SK-N-MC (cell line): ENCODE measurements at regions not wholly inside any gene's neighbourhood (a gene's known extent, or its start where the extent isn't known, plus 50 kb on each side); places are given as distances from the start of the nearest gene placed in this dataset.

Experiments used
- DNase-seq: peaks from one replicate; pipeline ENCODE4 v3.0.0-alpha.2; 2011; ENCODE audit warnings: low read depth, low spot score
- H3K27ac ChIP-seq: fragments of 200-600 bp; sonication (generic); 2 replicates; pipeline ENCODE4 v1.5.1; 2016; ENCODE audit warnings: mixed run types
- H3K36me3 ChIP-seq: fragments of 200-600 bp; sonication (generic); 2 replicates; pipeline ENCODE4 v1.6.1; 2017; ENCODE audit warnings: antibody characterized with exemption, low read length, mixed read lengths; ENCODE audit not compliant: insufficient read depth
- H3K4me3 ChIP-seq: fragments of 200-600 bp; sonication (generic); 2 replicates; pipeline ENCODE4 v1.5.1; 2016
- H3K9ac ChIP-seq: fragments of 200-600 bp; sonication (generic); 2 replicates; pipeline ENCODE4 v1.8.0; 2017; ENCODE audit warnings: mixed run types, mixed read lengths; ENCODE audit not compliant: insufficient read length
- H3K9me3 ChIP-seq: fragments of 200-600 bp; sonication (generic); 2 replicates; pipeline ENCODE4 v1.6.1; 2017; ENCODE audit warnings: low read depth, mild to moderate bottlenecking, antibody characterized with exemption, low read length, moderate library complexity, mixed read lengths
- EZH2 ChIP-seq: fragments of 200-600 bp; sonication (generic); IDR thresholded peaks from one replicate; pipeline ENCODE4 v1.6.1; 2017; ENCODE audit warnings: antibody characterized with exemption
- FOXP2 ChIP-seq: optimal IDR thresholded peaks from 2 replicates; pipeline ENCODE3; 2011; ENCODE audit warnings: mild to moderate bottlenecking, moderate library complexity; ENCODE audit not compliant: insufficient read depth; ENCODE audit errors: extremely low read length, control extremely low read depth
- POLR2AphosphoS5 ChIP-seq: IDR thresholded peaks from 2 replicates; pipeline ENCODE4 v1.6.1; 2012; ENCODE audit warnings: mild to moderate bottlenecking, low read depth, low read length, borderline replicate concordance

GRCh38 chr14:98816195-98816594, 455.8 kb downstream of the BCL11B start:
- Histone ChIP-seq H3K27ac (no peak overlapping the region), H3K36me3 (no peaks in the 10 kb centered on the region), H3K9ac (no peak overlapping the region), H3K4me3 (no peak overlapping the region), H3K9me3 (no peaks in the 10 kb centered on the region)
- no peak for DNase-seq
- no peak for TF ChIP-seq FOXP2
- no peak for TF ChIP-seq EZH2
- TF ChIP-seq POLR2AphosphoS5, result no peak

- Histone ChIP-seq H3K9me3 (no peaks in the 10 kb centered on the region), H3K9ac (no peak overlapping the region), H3K36me3 (no peaks in the 10 kb centered on the region), H3K27ac (no peak overlapping the region), H3K4me3 (no peak overlapping the region)
- DNase-seq, result no peak
- TF ChIP-seq POLR2AphosphoS5 (no peak), FOXP2 (no peak), EZH2 (no peak)
Observed at GRCh38 chr14:98816720-98817119, 455.3 kb downstream of the BCL11B start.

- H3K27ac ChIP-seq, result no peak overlapping the region
- no peak overlapping the region for H3K4me3 ChIP-seq
- no peak for DNase-seq
Observed at GRCh38 chr14:98819132-98819866, 452.7 kb downstream of the BCL11B start.

GRCh38 chr14:98819867-98820206, 452.2 kb downstream of the BCL11B start:
- Histone ChIP-seq H3K9ac (no peak overlapping the region), H3K9me3 (no peaks in the 10 kb centered on the region), H3K27ac (no peak overlapping the region), H3K4me3 (no peak overlapping the region), H3K36me3 (no peaks in the 10 kb centered on the region)
- no peak for DNase-seq
- TF ChIP-seq EZH2 (no peak), POLR2AphosphoS5 (no peak), FOXP2 (no peak)

More at GRCh38 chr14:98819132-98819866, 452.7 kb downstream of the BCL11B start:
- Histone ChIP-seq H3K9me3 (no peaks in the 10 kb centered on the region), H3K9ac (no peak overlapping the region), H3K36me3 (no peaks in the 10 kb centered on the region)
- TF ChIP-seq EZH2, result no peak

- no peaks in the 10 kb centered on the region for H3K36me3 ChIP-seq
- no peak overlapping the region for H3K4me3 ChIP-seq
- no peak overlapping the region for H3K27ac ChIP-seq
- H3K9ac ChIP-seq, result no peak overlapping the region
- H3K9me3 ChIP-seq, result no peaks in the 10 kb centered on the region
- no peak for DNase-seq
- TF ChIP-seq FOXP2, result no peak
- no peak for TF ChIP-seq POLR2AphosphoS5
- no peak for TF ChIP-seq EZH2
Observed at GRCh38 chr14:98822917-98823316, 449.1 kb downstream of the BCL11B start.

GRCh38 chr14:98826618-98827017, 445.4 kb downstream of the BCL11B start:
- TF ChIP-seq FOXP2, result no peak
- no peak for TF ChIP-seq EZH2
- no peak for TF ChIP-seq POLR2AphosphoS5
- H3K9me3 ChIP-seq, result no peaks in the 10 kb centered on the region
- DNase-seq, result no peak
- no peak overlapping the region for H3K4me3 ChIP-seq
- H3K9ac ChIP-seq, result no peak overlapping the region
- H3K27ac ChIP-seq, result no peak overlapping the region
- no peaks in the 10 kb centered on the region for H3K36me3 ChIP-seq

GRCh38 chr14:98834119-98834518, 437.9 kb downstream of the BCL11B start:
- no peaks in the 10 kb centered on the region for H3K9me3 ChIP-seq
- H3K4me3 ChIP-seq, result no peak overlapping the region
- H3K9ac ChIP-seq, result no peak overlapping the region
- H3K36me3 ChIP-seq, result no peaks in the 10 kb centered on the region
- H3K27ac ChIP-seq, result no peak overlapping the region
- TF ChIP-seq POLR2AphosphoS5 (no peak), EZH2 (no peak), FOXP2 (no peak)
- no peak for DNase-seq

- Histone ChIP-seq H3K9me3 (no peaks in the 10 kb centered on the region), H3K27ac (no peak overlapping the region), H3K36me3 (no peaks in the 10 kb centered on the region), H3K4me3 (no peak overlapping the region), H3K9ac (no peak overlapping the region)
- TF ChIP-seq EZH2 (no peak), POLR2AphosphoS5 (no peak), FOXP2 (no peak)
- no peak for DNase-seq
Observed at GRCh38 chr14:98835051-98835824, 436.8 kb downstream of the BCL11B start.

- Histone ChIP-seq H3K36me3 (no peaks in the 10 kb centered on the region), H3K27ac (no peak overlapping the region)
Observed at GRCh38 chr14:98835825-98836100, 436.2 kb downstream of the BCL11B start.

More at GRCh38 chr14:98835825-98836100, 436.2 kb downstream of the BCL11B start:
- no peak for DNase-seq
- Histone ChIP-seq H3K9me3 (no peaks in the 10 kb centered on the region), H3K9ac (no peak overlapping the region), H3K4me3 (no peak overlapping the region)
- no peak for TF ChIP-seq EZH2
- no peak for TF ChIP-seq FOXP2
- TF ChIP-seq POLR2AphosphoS5, result no peak
